NT2/D1 (cell line): ENCODE measurements at regions not wholly inside any gene's neighbourhood (a gene's known extent, or its start where the extent isn't known, plus 50 kb on each side); places are given as distances from the start of the nearest gene placed in this dataset.

Experiments used
- SUZ12 ChIP-seq: IDR thresholded peaks from 2 replicates; pipeline ENCODE4 v1.6.1; 2011; ENCODE audit not compliant: insufficient read length, insufficient read depth; ENCODE audit errors: extremely low read depth
- YY1 ChIP-seq: IDR thresholded peaks from 2 replicates; pipeline ENCODE4 v1.6.1; 2011; ENCODE audit not compliant: insufficient read length, insufficient read depth
- ZNF274 ChIP-seq: IDR thresholded peaks from 2 replicates; pipeline ENCODE4 v1.6.1; 2011; ENCODE audit warnings: mild to moderate bottlenecking, low read depth, low read length

DNA sequence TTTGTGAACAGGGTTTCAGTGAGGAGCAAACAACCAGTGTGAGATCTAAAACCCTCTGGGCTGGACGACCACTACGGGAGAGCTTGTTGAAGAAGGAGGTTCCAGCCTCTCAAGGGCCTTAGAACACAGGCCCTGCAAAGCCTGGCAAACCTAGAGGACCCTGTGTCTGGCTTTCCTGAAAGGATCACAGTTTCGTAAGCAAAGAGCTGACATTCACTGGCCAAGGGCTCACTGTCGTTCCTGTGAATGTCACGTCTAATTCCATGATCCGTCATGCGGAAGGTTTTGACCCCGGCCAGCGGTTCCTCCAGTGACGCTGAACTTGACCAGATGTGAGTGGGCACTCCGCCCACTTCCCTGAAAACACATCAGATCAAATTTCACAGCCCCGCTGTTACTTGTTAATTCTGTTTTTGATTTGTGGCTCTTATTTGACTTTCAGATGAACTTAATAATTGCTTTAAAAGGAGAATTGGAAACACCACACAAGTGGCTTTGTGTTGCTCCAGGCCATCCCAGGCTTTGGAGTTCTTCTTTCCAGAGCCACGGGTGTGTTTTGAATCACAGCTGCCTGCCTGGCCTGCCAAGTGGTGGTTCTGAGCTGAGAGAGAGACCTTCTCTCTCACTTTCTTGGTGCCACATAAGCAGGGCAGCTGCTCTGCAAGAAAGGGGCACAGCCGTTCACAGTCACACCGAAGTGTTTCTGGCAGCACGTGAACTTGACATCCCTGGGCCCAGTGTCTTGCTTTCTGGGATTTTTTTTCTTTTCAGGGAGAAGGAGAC is 308.4 kb downstream of the NDUFA10 start:
- TF ChIP-seq SUZ12 (no peak), ZNF274 (no peak), YY1 (no peak)
